Neuronal stem cell (in vitro differentiated cells): ENCODE measurements at regions not wholly inside any gene's neighbourhood (a gene's known extent, or its start where the extent isn't known, plus 50 kb on each side); places are given as distances from the start of the nearest gene placed in this dataset.

Experiments
- DNase-seq: peaks from one replicate; pipeline ENCODE4 v3.0.0-alpha.2; 2013; ENCODE audit warnings: low spot score
- H2AFZ ChIP-seq: one replicate; pipeline ENCODE4 v1.6.1; 2013; ENCODE audit warnings: mild to moderate bottlenecking, low read length, inconsistent platforms
- H2AK5ac ChIP-seq: 2 replicates; pipeline ENCODE4 v1.6.1; 2013; ENCODE audit warnings: low read depth, mild to moderate bottlenecking, inconsistent platforms, low read length, moderate library complexity, mixed read lengths
- H2BK120ac ChIP-seq: 2 replicates; pipeline ENCODE4 v1.6.1; 2013; ENCODE audit warnings: low read depth, mild to moderate bottlenecking, inconsistent platforms, low read length, moderate library complexity, mixed read lengths
- H2BK12ac ChIP-seq: one replicate; pipeline ENCODE4 v1.6.1; 2013; ENCODE audit warnings: low read length, inconsistent platforms
- H2BK15ac ChIP-seq: 2 replicates; pipeline ENCODE4 v1.6.1; 2013; ENCODE audit warnings: mild to moderate bottlenecking, low read length, inconsistent platforms, mixed read lengths
- H2BK5ac ChIP-seq: one replicate; pipeline ENCODE4 v1.6.1; 2013; ENCODE audit warnings: inconsistent platforms, mild to moderate bottlenecking, low read length, moderate library complexity
- H3K14ac ChIP-seq: one replicate; pipeline ENCODE4 v1.6.1; 2013; ENCODE audit warnings: low read length, inconsistent platforms
- H3K18ac ChIP-seq: 2 replicates; pipeline ENCODE4 v1.6.1; 2013; ENCODE audit warnings: low read length, inconsistent platforms
- H3K23ac ChIP-seq: 2 replicates; pipeline ENCODE4 v1.6.1; 2013; ENCODE audit warnings: low read depth, mild to moderate bottlenecking, mixed read lengths, low read length, inconsistent platforms; ENCODE audit not compliant: poor library complexity
- H3K27ac ChIP-seq: replicated peaks from 3 replicates; pipeline ENCODE4 v1.5.1; 2013; ENCODE audit warnings: low read length, inconsistent platforms
- H3K27me3 ChIP-seq, 3 experiments: 2 replicates each; pipeline ENCODE4 v1.6.1; 2013; ENCODE audit warnings: low read length in 3 of 3, mild to moderate bottlenecking in 2 of 3, inconsistent platforms in 1 of 3, low read depth in 1 of 3, mixed read lengths in 1 of 3, moderate library complexity in 1 of 3; ENCODE audit not compliant: control insufficient read depth in 3 of 3, insufficient read depth in 3 of 3
- H3K36me3 ChIP-seq, 2 donors: replicated peaks in 1 of 2; 2 replicates each; pipeline ENCODE4 v1.6.1; 2013; ENCODE audit warnings: low read length in 2 of 2; ENCODE audit not compliant: control insufficient read depth in 2 of 2, insufficient read depth in 2 of 2
- H3K4ac ChIP-seq: 2 replicates; pipeline ENCODE4 v1.6.1; 2013; ENCODE audit warnings: inconsistent platforms, mild to moderate bottlenecking, low read length, moderate library complexity
- H3K4me1 ChIP-seq, 2 donors: 1 replicate in 1 of 2; 2 replicates in 1 of 2; pipeline ENCODE4 v1.6.1; 2013; ENCODE audit warnings: low read length in 2 of 2, low read depth in 1 of 2; ENCODE audit not compliant: control insufficient read depth in 2 of 2, insufficient read depth in 1 of 2
- H3K4me2 ChIP-seq: one replicate; pipeline ENCODE4 v1.6.1; 2013; ENCODE audit warnings: mild to moderate bottlenecking, low read length, inconsistent platforms; ENCODE audit not compliant: insufficient read depth, poor library complexity, severe bottlenecking
- H3K4me3 ChIP-seq, 2 donors: 2 replicates each; pipeline ENCODE4 v1.5.1; 2013; ENCODE audit warnings: low read length in 2 of 2, mild to moderate bottlenecking in 2 of 2, inconsistent platforms in 1 of 2, moderate library complexity in 1 of 2
- H3K79me1 ChIP-seq: one replicate; pipeline ENCODE4 v1.6.1; 2013; ENCODE audit warnings: low read depth, mild to moderate bottlenecking, inconsistent platforms, low read length, moderate library complexity
- H3K9ac ChIP-seq: one replicate; pipeline ENCODE4 v1.6.1; 2013; ENCODE audit warnings: mild to moderate bottlenecking, low read depth, low read length, inconsistent platforms; ENCODE audit not compliant: poor library complexity
- H3K9me3 ChIP-seq, 2 donors: replicated peaks in 1 of 2; 2 replicates each; pipeline versions ENCODE3 to v1.6.1; 2013; ENCODE audit warnings: low read length in 2 of 2, mild to moderate bottlenecking in 2 of 2, inconsistent platforms in 1 of 2, low read depth in 1 of 2, mixed read lengths in 1 of 2, moderate library complexity in 1 of 2; ENCODE audit not compliant: control insufficient read depth in 2 of 2, insufficient read depth in 1 of 2
- H4K8ac ChIP-seq: one replicate; pipeline ENCODE4 v1.6.1; 2013; ENCODE audit warnings: low read depth, mild to moderate bottlenecking, inconsistent platforms, low read length, moderate library complexity
- H4K91ac ChIP-seq: one replicate; pipeline ENCODE4 v1.6.1; 2013; ENCODE audit warnings: low read length, low read depth, mild to moderate bottlenecking, inconsistent platforms; ENCODE audit not compliant: poor library complexity
- WGBS, 2 donors: extraction: QIAGEN DNeasy Blood & Tissue Kit; methylation state at CpG; one replicate each; pipeline ENCODE4 v1.1.7; 2013; ENCODE audit warnings: missing lambda C conversion rate in 2 of 2, mixed read lengths in 1 of 2; ENCODE audit not compliant: insufficient read length in 2 of 2, insufficient replicate concordance in 1 of 2; ENCODE audit errors: extremely low coverage in 2 of 2; 5-methylcytosine and 5-hydroxymethylcytosine counted together

DNA sequence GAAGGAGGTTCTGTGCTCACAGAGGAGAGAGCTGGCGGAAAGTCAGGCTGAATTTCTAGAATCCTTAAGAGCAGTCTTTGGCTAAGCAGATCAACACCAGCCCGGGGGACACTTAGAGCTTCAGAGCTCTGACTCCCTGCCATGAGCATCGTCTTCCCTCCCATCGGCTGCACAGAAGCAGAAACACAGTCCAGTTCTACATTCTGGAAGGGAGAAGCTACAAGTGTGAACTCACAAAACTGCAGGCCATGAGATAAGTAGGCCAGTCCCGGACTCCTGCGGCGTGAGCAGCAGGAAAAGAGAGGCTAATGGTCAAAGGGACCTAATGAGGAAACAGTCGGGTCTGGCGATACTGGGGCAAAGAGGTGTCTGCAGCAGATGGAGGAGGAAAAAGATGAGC, 211.5 kb downstream of the DHX15 start:
- H3K27me3 ChIP-seq, result no peaks in the 10 kb centered on the region
- H2BK120ac ChIP-seq, result no peak overlapping the region
- no peak overlapping the region for H3K9ac ChIP-seq
- no peak overlapping the region for H3K4ac ChIP-seq
- no peaks in the 10 kb centered on the region for H3K36me3 ChIP-seq
- no peak overlapping the region for H2BK12ac ChIP-seq
- H3K4me2 ChIP-seq, result no peak overlapping the region
- no peak overlapping the region for H4K8ac ChIP-seq
- no peak for DNase-seq
- no peak overlapping the region for H2AFZ ChIP-seq
- H3K4me1 ChIP-seq, result no peaks in the 10 kb centered on the region
- no peak overlapping the region for H3K23ac ChIP-seq
- WGBS, 2 donors, result no CpG with 5 or more reads among the region's 9 CpGs
- no peak overlapping the region for H2BK5ac ChIP-seq
- no peak overlapping the region for H2BK15ac ChIP-seq
- H3K4me3 ChIP-seq, result no peak overlapping the region
- H2AK5ac ChIP-seq, result no peak overlapping the region
- no peaks in the 10 kb centered on the region for H3K79me1 ChIP-seq
- no peak overlapping the region for H3K18ac ChIP-seq
- no peak overlapping the region for H4K91ac ChIP-seq
- H3K9me3 ChIP-seq, result no peaks in the 10 kb centered on the region
- H3K14ac ChIP-seq, result no peak overlapping the region
- no peak overlapping the region for H3K27ac ChIP-seq

GRCh38 chr4:24372341-24372740, 212.0 kb downstream of the DHX15 start:
- Histone ChIP-seq H3K36me3 (no peaks in the 10 kb centered on the region), H2AFZ (no peak overlapping the region), H2BK120ac (no peak overlapping the region), H3K9ac (no peak overlapping the region), H2BK5ac (no peak overlapping the region), H2BK15ac (no peak overlapping the region), H3K4me2 (no peak overlapping the region), H3K9me3 (no peaks in the 10 kb centered on the region), H3K4ac (no peak overlapping the region), H3K79me1 (no peaks in the 10 kb centered on the region), H3K4me3 (no peak overlapping the region), H3K27me3 (no peaks in the 10 kb centered on the region), H2AK5ac (no peak overlapping the region), H3K14ac (no peak overlapping the region), H3K4me1 (no peaks in the 10 kb centered on the region), H3K18ac (no peak overlapping the region), H4K8ac (no peak overlapping the region), H2BK12ac (no peak overlapping the region), H4K91ac (no peak overlapping the region), H3K23ac (no peak overlapping the region), H3K27ac (no peak overlapping the region)
- WGBS, 2 donors, result no CpG with 5 or more reads among the region's 4 CpGs
- no peak for DNase-seq

DNA sequence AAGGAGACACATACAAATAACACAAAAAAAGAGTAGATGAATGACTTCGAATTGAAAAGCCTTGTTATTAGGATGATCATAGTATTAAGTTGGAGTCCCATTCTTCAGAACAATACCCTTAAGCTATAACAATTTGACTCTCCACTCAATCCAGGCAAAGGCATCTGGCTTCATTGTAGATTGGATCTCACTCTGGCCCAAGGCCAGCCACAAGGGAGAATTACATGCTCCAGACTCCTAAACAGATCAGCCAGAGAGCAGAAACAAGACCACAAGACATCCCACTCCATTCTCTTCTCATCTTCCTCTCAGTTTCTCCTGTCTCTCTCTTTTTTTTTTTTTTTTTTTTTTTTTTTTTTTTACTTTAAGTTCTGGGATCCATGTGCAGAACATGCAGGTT, 213.9 kb downstream of the DHX15 start:
- Histone ChIP-seq H3K79me1 (no peaks in the 10 kb centered on the region), H4K91ac (no peak overlapping the region), H3K4me2 (no peak overlapping the region), H4K8ac (no peak overlapping the region), H3K4me3 (no peak overlapping the region), H2AK5ac (no peak overlapping the region), H3K9me3 (no peaks in the 10 kb centered on the region), H2BK12ac (no peak overlapping the region), H3K18ac (no peak overlapping the region), H3K4ac (no peak overlapping the region), H3K9ac (no peak overlapping the region), H3K27ac (no peak overlapping the region), H3K36me3 (no peaks in the 10 kb centered on the region), H3K27me3 (no peaks in the 10 kb centered on the region), H3K14ac (no peak overlapping the region), H2BK15ac (no peak overlapping the region), H2AFZ (no peak overlapping the region), H2BK5ac (no peak overlapping the region), H3K4me1 (no peaks in the 10 kb centered on the region), H2BK120ac (no peak overlapping the region), H3K23ac (no peak overlapping the region)
- no peak for DNase-seq
- no CpG with 5 or more reads among the region's 1 CpG for WGBS, 2 donors

- Histone ChIP-seq H3K9me3 (no peaks in the 10 kb centered on the region), H3K23ac (no peak overlapping the region), H2AFZ (no peak overlapping the region), H3K27ac (no peak overlapping the region), H3K4ac (no peak overlapping the region), H3K4me3 (no peak overlapping the region), H3K27me3 (no peaks in the 10 kb centered on the region), H2BK12ac (no peak overlapping the region), H2BK5ac (no peak overlapping the region), H3K18ac (no peak overlapping the region), H3K79me1 (no peaks in the 10 kb centered on the region), H2AK5ac (no peak overlapping the region), H3K36me3 (no peaks in the 10 kb centered on the region), H4K8ac (no peak overlapping the region), H2BK15ac (no peak overlapping the region), H3K9ac (no peak overlapping the region), H3K4me2 (no peak overlapping the region), H2BK120ac (no peak overlapping the region), H3K14ac (no peak overlapping the region), H4K91ac (no peak overlapping the region), H3K4me1 (no peaks in the 10 kb centered on the region)
- WGBS, 2 donors, result no CpG with 5 or more reads among the region's 5 CpGs
- no peak for DNase-seq
Measured at GRCh38 chr4:24369507-24370029, 214.8 kb downstream of the DHX15 start.
